Hepatocyte (in vitro differentiated cells): ENCODE measurements at regions not wholly inside any gene's neighbourhood (a gene's known extent, or its start where the extent isn't known, plus 50 kb on each side); places are given as distances from the start of the nearest gene placed in this dataset.
"Not testable (repeated sequence)": the region's sequence is repeated elsewhere in the genome, so short reads cannot be mapped to it uniquely, and the experiment has no call there.

Source experiments
- DNase-seq: peaks from one replicate; pipeline ENCODE4 v3.0.0-alpha.2; 2016; ENCODE audit warnings: low spot score
- H2AFZ ChIP-seq: fragments of 200-600 bp; sonication (generic); 2 replicates; pipeline ENCODE4 v1.6.0; 2016; ENCODE audit warnings: antibody characterized with exemption, mild to moderate bottlenecking
- H3K27ac ChIP-seq: fragments of 200-600 bp; sonication (generic); 2 replicates; pipeline ENCODE4 v1.5.1; 2016; ENCODE audit warnings: mild to moderate bottlenecking
- H3K27me3 ChIP-seq: fragments of 200-600 bp; sonication (generic); 2 replicates; pipeline ENCODE4 v1.6.1; 2016
- H3K36me3 ChIP-seq: fragments of 200-600 bp; sonication (generic); replicated peaks from 2 replicates; pipeline ENCODE4 v1.5.1; 2016; ENCODE audit warnings: low read depth; ENCODE audit not compliant: insufficient read depth
- H3K4me1 ChIP-seq: fragments of 200-600 bp; sonication (generic); 2 replicates; pipeline ENCODE4 v1.5.1; 2016; ENCODE audit warnings: mild to moderate bottlenecking, moderate library complexity; ENCODE audit not compliant: insufficient read depth
- H3K4me2 ChIP-seq: fragments of 200-600 bp; sonication (generic); 2 replicates; pipeline ENCODE4 v1.6.0; 2016
- H3K4me3 ChIP-seq: fragments of 200-600 bp; sonication (generic); 2 replicates; pipeline ENCODE4 v1.5.1; 2016; ENCODE audit warnings: mild to moderate bottlenecking
- H3K79me2 ChIP-seq: fragments of 200-600 bp; sonication (generic); 2 replicates; pipeline ENCODE4 v1.6.0; 2017; ENCODE audit warnings: mild to moderate bottlenecking
- H3K9me2 ChIP-seq: fragments of 200-600 bp; sonication (generic); replicated peaks from 2 replicates; pipeline ENCODE4 v1.6.0; 2017; ENCODE audit warnings: mild to moderate bottlenecking; ENCODE audit not compliant: insufficient read depth
- H3K9me3 ChIP-seq: fragments of 200-600 bp; sonication (generic); 2 replicates; pipeline ENCODE4 v1.5.1; 2016; ENCODE audit warnings: low read depth, mild to moderate bottlenecking
- H4K20me1 ChIP-seq: fragments of 200-600 bp; sonication (generic); 2 replicates; pipeline ENCODE4 v1.6.0; 2016; ENCODE audit warnings: mild to moderate bottlenecking; ENCODE audit not compliant: insufficient read depth, poor library complexity, severe bottlenecking
- EZH2 ChIP-seq: fragments of 200-600 bp; sonication (generic); IDR thresholded peaks from 2 replicates; pipeline ENCODE4 v1.6.1; 2016; ENCODE audit warnings: antibody characterized with exemption, mild to moderate bottlenecking, borderline replicate concordance
- EZH2phosphoT487 ChIP-seq: fragments of 200-600 bp; sonication (generic); IDR thresholded peaks from one replicate; pipeline ENCODE4 v1.6.1; 2018; ENCODE audit warnings: antibody characterized with exemption, mild to moderate bottlenecking, low read depth, moderate library complexity; ENCODE audit not compliant: unreplicated experiment, severe bottlenecking
- WGBS: methylation state at CpG from one replicate; pipeline ENCODE4 v1.1.6; 2016; ENCODE audit warnings: low lambda C conversion rate; ENCODE audit errors: missing lambda C conversion rate; 5-methylcytosine and 5-hydroxymethylcytosine counted together
- TF ChIP-seq, protein P1 (sequence below): fragments of 200-600 bp; sonication (generic); IDR thresholded peaks from 2 replicates; pipeline ENCODE4 v1.5.1; 2016; ENCODE audit warnings: antibody characterized with exemption, mild to moderate bottlenecking; ENCODE audit not compliant: poor library complexity

DNA sequence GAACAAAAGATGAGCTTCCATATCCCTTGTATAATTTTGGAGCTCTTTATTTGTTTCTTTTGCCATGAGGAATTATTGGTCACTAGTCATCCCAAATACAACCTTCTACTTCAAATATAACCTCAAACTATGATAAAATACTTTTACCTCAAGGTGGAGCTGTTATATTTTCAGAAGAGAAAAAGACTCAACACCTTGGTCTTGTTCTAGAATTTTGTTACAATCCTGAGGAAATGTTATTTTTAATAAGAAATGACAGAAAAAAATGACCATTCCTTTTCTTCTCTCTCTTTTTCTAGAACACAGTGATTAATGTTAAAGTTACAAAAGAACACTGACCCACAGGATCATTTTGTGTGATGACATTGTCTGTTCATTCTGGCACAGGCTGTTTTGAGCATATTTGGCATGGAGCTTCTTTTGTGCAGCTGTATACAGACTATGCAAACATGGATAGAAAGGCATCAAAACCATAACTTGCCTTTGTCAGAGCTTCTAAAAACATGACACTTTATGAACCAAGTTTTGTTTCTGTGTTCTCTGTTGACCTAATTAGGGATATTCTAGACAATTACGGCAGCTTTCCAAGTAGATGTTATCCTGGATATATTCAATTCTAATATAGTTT, 159.6 kb upstream of the CTSO start:
- WGBS = 53% methylated on average over 1 of the region's 1 CpG
- H2AFZ ChIP-seq = no peak overlapping the region

DNA sequence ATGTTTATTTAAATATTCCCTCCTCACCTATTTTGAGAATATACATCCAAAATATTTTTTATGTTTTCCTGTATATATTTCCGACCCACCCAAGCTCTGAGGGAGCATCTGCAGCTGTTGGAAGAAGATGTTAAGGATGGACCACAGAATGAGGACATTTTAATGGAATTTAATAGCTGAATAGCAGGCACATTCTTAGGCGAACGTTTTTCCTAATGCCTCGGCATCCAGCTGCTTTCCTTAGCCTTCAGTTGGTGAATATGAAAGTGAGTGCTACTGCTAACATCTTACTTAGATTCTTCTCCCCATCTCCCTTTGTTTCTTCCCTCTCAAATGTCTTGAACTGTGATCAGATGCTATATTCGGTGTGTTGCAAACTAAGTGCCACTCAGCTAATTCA, 158.0 kb upstream of the CTSO start:
- no peak overlapping the region for H3K4me2 ChIP-seq
- no peaks in the 10 kb centered on the region for H3K27me3 ChIP-seq
- H2AFZ ChIP-seq = no peak overlapping the region
- no peaks in the 10 kb centered on the region for H3K79me2 ChIP-seq
- no peaks in the 10 kb centered on the region for H3K9me2 ChIP-seq
- H3K9me3 ChIP-seq = no peaks in the 10 kb centered on the region
- no peak for DNase-seq
- TF ChIP-seq EZH2phosphoT487 = no peak
- no peak for TF ChIP-seq EZH2
- TF ChIP-seq, protein P1, sequence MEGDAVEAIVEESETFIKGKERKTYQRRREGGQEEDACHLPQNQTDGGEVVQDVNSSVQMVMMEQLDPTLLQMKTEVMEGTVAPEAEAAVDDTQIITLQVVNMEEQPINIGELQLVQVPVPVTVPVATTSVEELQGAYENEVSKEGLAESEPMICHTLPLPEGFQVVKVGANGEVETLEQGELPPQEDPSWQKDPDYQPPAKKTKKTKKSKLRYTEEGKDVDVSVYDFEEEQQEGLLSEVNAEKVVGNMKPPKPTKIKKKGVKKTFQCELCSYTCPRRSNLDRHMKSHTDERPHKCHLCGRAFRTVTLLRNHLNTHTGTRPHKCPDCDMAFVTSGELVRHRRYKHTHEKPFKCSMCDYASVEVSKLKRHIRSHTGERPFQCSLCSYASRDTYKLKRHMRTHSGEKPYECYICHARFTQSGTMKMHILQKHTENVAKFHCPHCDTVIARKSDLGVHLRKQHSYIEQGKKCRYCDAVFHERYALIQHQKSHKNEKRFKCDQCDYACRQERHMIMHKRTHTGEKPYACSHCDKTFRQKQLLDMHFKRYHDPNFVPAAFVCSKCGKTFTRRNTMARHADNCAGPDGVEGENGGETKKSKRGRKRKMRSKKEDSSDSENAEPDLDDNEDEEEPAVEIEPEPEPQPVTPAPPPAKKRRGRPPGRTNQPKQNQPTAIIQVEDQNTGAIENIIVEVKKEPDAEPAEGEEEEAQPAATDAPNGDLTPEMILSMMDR = no peak
- H3K27ac ChIP-seq = no peak overlapping the region
- 48% methylated on average over 5 of the region's 5 CpGs for WGBS
- peaks cover 5% of the 10 kb centered on the region for H3K4me1 ChIP-seq
- H3K36me3 ChIP-seq = no peaks in the 10 kb centered on the region
- no peak overlapping the region for H3K4me3 ChIP-seq
- no peaks in the 10 kb centered on the region for H4K20me1 ChIP-seq

More for the DNA sequence above, 159.6 kb upstream of the CTSO start:
- Histone ChIP-seq H3K4me3 (no peak overlapping the region), H3K4me2 (no peak overlapping the region), H3K27ac (no peak overlapping the region), H4K20me1 (no peaks in the 10 kb centered on the region), H3K9me2 (no peaks in the 10 kb centered on the region), H3K4me1 (peaks cover 5% of the 10 kb centered on the region), H3K79me2 (no peaks in the 10 kb centered on the region), H3K9me3 (no peaks in the 10 kb centered on the region), H3K36me3 (no peaks in the 10 kb centered on the region), H3K27me3 (no peaks in the 10 kb centered on the region)
- DNase-seq = no peak
- TF ChIP-seq EZH2 = no peak
- TF ChIP-seq, protein P1 = peak; percentile 48

DNA sequence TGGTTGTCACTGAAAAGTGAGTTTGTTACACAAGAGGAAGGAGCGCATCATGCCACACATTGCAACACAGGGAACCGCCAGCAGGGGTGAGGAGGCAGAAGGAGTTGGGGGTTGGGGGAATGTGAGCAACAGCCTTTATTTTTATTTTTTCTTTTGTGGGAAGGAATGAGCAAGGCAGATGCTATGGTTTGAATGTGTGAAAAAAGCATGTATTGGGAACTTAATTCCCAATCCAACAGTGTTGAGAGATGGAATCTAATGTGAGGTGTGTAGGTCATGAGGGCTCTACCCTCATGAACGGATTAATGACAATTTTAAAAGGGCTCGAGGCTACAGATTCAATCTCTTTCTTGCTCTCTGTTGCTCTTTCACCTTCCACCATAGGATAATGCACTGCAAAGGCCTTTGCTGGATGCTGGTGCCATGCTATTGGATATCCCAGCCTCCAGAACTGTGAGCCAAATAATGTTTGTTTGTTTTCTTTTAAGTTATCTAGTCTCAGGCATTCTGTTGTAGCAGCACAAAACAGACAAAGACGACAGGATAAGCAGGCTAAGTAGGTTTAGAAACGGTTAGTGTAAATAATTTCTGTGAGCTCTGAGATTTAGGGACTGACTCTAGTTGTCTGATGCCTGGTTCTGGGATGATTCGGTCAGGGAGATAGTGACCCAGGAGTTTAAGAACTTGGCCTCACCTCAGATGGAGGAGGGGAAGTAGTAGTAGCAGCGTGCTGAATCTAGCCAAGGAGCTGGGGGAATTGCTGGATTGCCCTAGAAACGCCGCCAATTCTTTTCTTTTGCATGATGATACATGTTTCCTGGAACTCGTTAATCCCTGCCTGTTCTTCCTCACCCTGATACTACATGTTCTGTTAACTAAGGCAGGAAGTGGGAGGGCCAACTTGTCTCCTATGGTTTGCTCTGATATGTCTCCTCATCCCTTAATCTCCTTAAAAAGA, 156.6 kb upstream of the CTSO start:
- Histone ChIP-seq H3K4me2 (no peak overlapping the region), H3K27me3 (no peaks in the 10 kb centered on the region), H3K4me3 (no peak overlapping the region), H2AFZ (no peak overlapping the region), H3K27ac (peak overlapping the region; percentile 46), H3K4me1 (peaks cover 5% of the 10 kb centered on the region), H3K9me2 (no peaks in the 10 kb centered on the region), H3K36me3 (no peaks in the 10 kb centered on the region), H3K79me2 (no peaks in the 10 kb centered on the region), H4K20me1 (no peaks in the 10 kb centered on the region), H3K9me3 (no peaks in the 10 kb centered on the region)
- DNase-seq = peak; percentile 28
- WGBS = 42% methylated on average over 11 of the region's 11 CpGs
- TF ChIP-seq EZH2phosphoT487 (no peak), EZH2 (no peak)
- TF ChIP-seq, protein P1 = no peak

DNA sequence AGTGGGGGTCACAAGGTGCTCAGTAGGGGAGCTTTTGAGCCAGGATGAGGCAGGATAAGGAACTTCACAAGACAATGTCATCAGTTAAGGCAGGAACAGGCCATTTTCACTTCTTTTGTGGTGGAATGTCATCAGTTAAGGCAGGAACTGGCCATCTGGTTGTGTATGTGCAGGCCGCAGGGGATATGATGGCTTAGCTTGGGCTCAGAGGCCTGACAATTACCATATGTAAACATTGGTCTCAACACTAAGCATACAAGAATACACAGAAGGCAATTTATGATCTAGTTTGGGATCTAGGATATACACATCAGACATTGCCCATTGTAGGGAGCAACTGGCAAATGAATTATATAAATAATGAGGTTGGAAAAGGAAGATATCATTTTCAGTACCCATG, 155.4 kb upstream of the CTSO start:
- H3K27me3 ChIP-seq = not testable (repeated sequence)

More for the DNA sequence above, 155.4 kb upstream of the CTSO start:
- H3K4me1 ChIP-seq, H3K36me3 ChIP-seq, H3K79me2 ChIP-seq, H2AFZ ChIP-seq, H3K9me2 ChIP-seq, H3K4me3 ChIP-seq, H3K27ac ChIP-seq, H4K20me1 ChIP-seq, H3K4me2 ChIP-seq, DNase-seq, H3K9me3 ChIP-seq: not testable (repeated sequence)
- WGBS = 67% methylated on average over 1 of the region's 1 CpG
